Neuronal stem cell (in vitro differentiated cells): ENCODE measurements at regions not wholly inside any gene's neighbourhood (a gene's known extent, or its start where the extent isn't known, plus 50 kb on each side); places are given as distances from the start of the nearest gene placed in this dataset.

ENCODE experiments used
- DNase-seq: peaks from one replicate; pipeline ENCODE4 v3.0.0-alpha.2; 2013; ENCODE audit warnings: low spot score
- H2AFZ ChIP-seq: one replicate; pipeline ENCODE4 v1.6.1; 2013; ENCODE audit warnings: mild to moderate bottlenecking, low read length, inconsistent platforms
- H2AK5ac ChIP-seq: 2 replicates; pipeline ENCODE4 v1.6.1; 2013; ENCODE audit warnings: low read depth, mild to moderate bottlenecking, inconsistent platforms, low read length, moderate library complexity, mixed read lengths
- H2BK120ac ChIP-seq: 2 replicates; pipeline ENCODE4 v1.6.1; 2013; ENCODE audit warnings: low read depth, mild to moderate bottlenecking, inconsistent platforms, low read length, moderate library complexity, mixed read lengths
- H2BK12ac ChIP-seq: one replicate; pipeline ENCODE4 v1.6.1; 2013; ENCODE audit warnings: low read length, inconsistent platforms
- H2BK15ac ChIP-seq: 2 replicates; pipeline ENCODE4 v1.6.1; 2013; ENCODE audit warnings: mild to moderate bottlenecking, low read length, inconsistent platforms, mixed read lengths
- H2BK5ac ChIP-seq: one replicate; pipeline ENCODE4 v1.6.1; 2013; ENCODE audit warnings: inconsistent platforms, mild to moderate bottlenecking, low read length, moderate library complexity
- H3K14ac ChIP-seq: one replicate; pipeline ENCODE4 v1.6.1; 2013; ENCODE audit warnings: low read length, inconsistent platforms
- H3K18ac ChIP-seq: 2 replicates; pipeline ENCODE4 v1.6.1; 2013; ENCODE audit warnings: low read length, inconsistent platforms
- H3K23ac ChIP-seq: 2 replicates; pipeline ENCODE4 v1.6.1; 2013; ENCODE audit warnings: low read depth, mild to moderate bottlenecking, mixed read lengths, low read length, inconsistent platforms; ENCODE audit not compliant: poor library complexity
- H3K27ac ChIP-seq: replicated peaks from 3 replicates; pipeline ENCODE4 v1.5.1; 2013; ENCODE audit warnings: low read length, inconsistent platforms
- H3K27me3 ChIP-seq, 3 experiments: 2 replicates each; pipeline ENCODE4 v1.6.1; 2013; ENCODE audit warnings: low read length in 3 of 3, mild to moderate bottlenecking in 2 of 3, inconsistent platforms in 1 of 3, low read depth in 1 of 3, mixed read lengths in 1 of 3, moderate library complexity in 1 of 3; ENCODE audit not compliant: control insufficient read depth in 3 of 3, insufficient read depth in 3 of 3
- H3K36me3 ChIP-seq, 2 donors: replicated peaks in 1 of 2; 2 replicates each; pipeline ENCODE4 v1.6.1; 2013; ENCODE audit warnings: low read length in 2 of 2; ENCODE audit not compliant: control insufficient read depth in 2 of 2, insufficient read depth in 2 of 2
- H3K4ac ChIP-seq: 2 replicates; pipeline ENCODE4 v1.6.1; 2013; ENCODE audit warnings: inconsistent platforms, mild to moderate bottlenecking, low read length, moderate library complexity
- H3K4me1 ChIP-seq, 2 donors: 1 replicate in 1 of 2; 2 replicates in 1 of 2; pipeline ENCODE4 v1.6.1; 2013; ENCODE audit warnings: low read length in 2 of 2, low read depth in 1 of 2; ENCODE audit not compliant: control insufficient read depth in 2 of 2, insufficient read depth in 1 of 2
- H3K4me2 ChIP-seq: one replicate; pipeline ENCODE4 v1.6.1; 2013; ENCODE audit warnings: mild to moderate bottlenecking, low read length, inconsistent platforms; ENCODE audit not compliant: insufficient read depth, poor library complexity, severe bottlenecking
- H3K4me3 ChIP-seq, 2 donors: 2 replicates each; pipeline ENCODE4 v1.5.1; 2013; ENCODE audit warnings: low read length in 2 of 2, mild to moderate bottlenecking in 2 of 2, inconsistent platforms in 1 of 2, moderate library complexity in 1 of 2
- H3K79me1 ChIP-seq: one replicate; pipeline ENCODE4 v1.6.1; 2013; ENCODE audit warnings: low read depth, mild to moderate bottlenecking, inconsistent platforms, low read length, moderate library complexity
- H3K9ac ChIP-seq: one replicate; pipeline ENCODE4 v1.6.1; 2013; ENCODE audit warnings: mild to moderate bottlenecking, low read depth, low read length, inconsistent platforms; ENCODE audit not compliant: poor library complexity
- H3K9me3 ChIP-seq, 2 donors: replicated peaks in 1 of 2; 2 replicates each; pipeline versions ENCODE3 to v1.6.1; 2013; ENCODE audit warnings: low read length in 2 of 2, mild to moderate bottlenecking in 2 of 2, inconsistent platforms in 1 of 2, low read depth in 1 of 2, mixed read lengths in 1 of 2, moderate library complexity in 1 of 2; ENCODE audit not compliant: control insufficient read depth in 2 of 2, insufficient read depth in 1 of 2
- H4K8ac ChIP-seq: one replicate; pipeline ENCODE4 v1.6.1; 2013; ENCODE audit warnings: low read depth, mild to moderate bottlenecking, inconsistent platforms, low read length, moderate library complexity
- H4K91ac ChIP-seq: one replicate; pipeline ENCODE4 v1.6.1; 2013; ENCODE audit warnings: low read length, low read depth, mild to moderate bottlenecking, inconsistent platforms; ENCODE audit not compliant: poor library complexity
- WGBS, 2 donors: extraction: QIAGEN DNeasy Blood & Tissue Kit; methylation state at CpG; one replicate each; pipeline ENCODE4 v1.1.7; 2013; ENCODE audit warnings: missing lambda C conversion rate in 2 of 2, mixed read lengths in 1 of 2; ENCODE audit not compliant: insufficient read length in 2 of 2, insufficient replicate concordance in 1 of 2; ENCODE audit errors: extremely low coverage in 2 of 2; 5-methylcytosine and 5-hydroxymethylcytosine counted together

GRCh38 chrX:140913802-140914501 is 88.4 kb upstream of the SPANXB1 start:
- no peak overlapping the region for H3K9ac ChIP-seq
- no peaks in the 10 kb centered on the region for H3K4me1 ChIP-seq
- H3K23ac ChIP-seq, result no peak overlapping the region
- H2BK12ac ChIP-seq, result no peak overlapping the region
- no peak overlapping the region for H2BK15ac ChIP-seq
- H3K4me3 ChIP-seq, result no peak overlapping the region
- no peak overlapping the region for H3K18ac ChIP-seq
- H4K8ac ChIP-seq, result no peak overlapping the region
- no peak for DNase-seq
- H3K79me1 ChIP-seq, result no peaks in the 10 kb centered on the region
- no peak overlapping the region for H4K91ac ChIP-seq
- no peak overlapping the region for H2AK5ac ChIP-seq
- H2AFZ ChIP-seq, result no peak overlapping the region
- H3K14ac ChIP-seq, result no peak overlapping the region
- H3K36me3 ChIP-seq, result no peaks in the 10 kb centered on the region
- H3K4ac ChIP-seq, result no peak overlapping the region
- no peak overlapping the region for H2BK5ac ChIP-seq
- H3K4me2 ChIP-seq, result no peak overlapping the region
- H3K9me3 ChIP-seq, result no peaks in the 10 kb centered on the region
- H3K27ac ChIP-seq, result no peak overlapping the region
- no peak overlapping the region for H2BK120ac ChIP-seq
- no peaks in the 10 kb centered on the region for H3K27me3 ChIP-seq
- no CpG with 5 or more reads among the region's 3 CpGs for WGBS, 2 donors

GRCh38 chrX:140916872-140917271 is 85.5 kb upstream of the SPANXB1 start:
- Histone ChIP-seq H2AK5ac (no peak overlapping the region), H2BK15ac (no peak overlapping the region), H3K4me3 (no peak overlapping the region), H3K18ac (no peak overlapping the region), H3K4ac (no peak overlapping the region), H3K9ac (no peak overlapping the region), H3K36me3 (no peaks in the 10 kb centered on the region), H3K14ac (no peak overlapping the region), H4K8ac (no peak overlapping the region), H3K79me1 (no peaks in the 10 kb centered on the region), H2AFZ (no peak overlapping the region), H3K23ac (no peak overlapping the region), H4K91ac (no peak overlapping the region), H2BK5ac (no peak overlapping the region), H3K4me1 (no peaks in the 10 kb centered on the region), H2BK120ac (no peak overlapping the region), H3K4me2 (no peak overlapping the region), H3K27ac (no peak overlapping the region), H3K27me3 (no peaks in the 10 kb centered on the region), H2BK12ac (no peak overlapping the region), H3K9me3 (no peaks in the 10 kb centered on the region)
- DNase-seq, result no peak
- no CpG with 5 or more reads among the region's 1 CpG for WGBS, 2 donors

- no peak overlapping the region for H3K14ac ChIP-seq
- no peak overlapping the region for H3K9ac ChIP-seq
- no peak overlapping the region for H3K27ac ChIP-seq
- no peak overlapping the region for H3K4me3 ChIP-seq
- H2AFZ ChIP-seq, result no peak overlapping the region
- no peaks in the 10 kb centered on the region for H3K27me3 ChIP-seq
- no peak overlapping the region for H3K18ac ChIP-seq
- no peak overlapping the region for H4K91ac ChIP-seq
- H3K23ac ChIP-seq, result no peak overlapping the region
- H2BK15ac ChIP-seq, result no peak overlapping the region
- no CpG with 5 or more reads among the region's 4 CpGs for WGBS, 2 donors
- H3K79me1 ChIP-seq, result no peaks in the 10 kb centered on the region
- H3K36me3 ChIP-seq, result no peaks in the 10 kb centered on the region
- H2BK5ac ChIP-seq, result no peak overlapping the region
- no peak overlapping the region for H3K4me2 ChIP-seq
- H2AK5ac ChIP-seq, result no peak overlapping the region
- H3K9me3 ChIP-seq, result no peaks in the 10 kb centered on the region
- H2BK12ac ChIP-seq, result no peak overlapping the region
- H4K8ac ChIP-seq, result no peak overlapping the region
- no peak overlapping the region for H3K4ac ChIP-seq
- no peak overlapping the region for H2BK120ac ChIP-seq
- no peak for DNase-seq
- no peaks in the 10 kb centered on the region for H3K4me1 ChIP-seq
These were observed 84.9 kb upstream of the SPANXB1 start for GRCh38 chrX:140917354-140918115.

- Histone ChIP-seq H3K14ac (no peak overlapping the region), H3K23ac (no peak overlapping the region), H3K9me3 (no peaks in the 10 kb centered on the region), H2AFZ (no peak overlapping the region), H2BK15ac (no peak overlapping the region), H4K91ac (no peak overlapping the region), H3K4ac (no peak overlapping the region), H2AK5ac (no peak overlapping the region), H3K4me2 (no peak overlapping the region), H3K36me3 (no peaks in the 10 kb centered on the region), H2BK120ac (no peak overlapping the region), H2BK12ac (no peak overlapping the region), H3K27me3 (no peaks in the 10 kb centered on the region), H4K8ac (no peak overlapping the region), H3K9ac (no peak overlapping the region), H3K79me1 (no peaks in the 10 kb centered on the region), H3K4me1 (no peaks in the 10 kb centered on the region), H3K18ac (no peak overlapping the region), H3K27ac (no peak overlapping the region), H2BK5ac (no peak overlapping the region), H3K4me3 (no peak overlapping the region)
- DNase-seq, result peak; percentile 30
- no CpG with 5 or more reads among the region's 14 CpGs for WGBS, 2 donors
These were observed 83.9 kb upstream of the SPANXB1 start for GRCh38 chrX:140918398-140919038.
